ENCODE measurements at regions not wholly inside any gene's neighbourhood (a gene's known extent, or its start where the extent isn't known, plus 50 kb on each side); places are given as distances from the start of the nearest gene placed in this dataset.

GRCh38 chr5:173523388-173523787 lies 93.1 kb downstream of the BOD1 start:
- Histone ChIP-seq H3K4me1 (no peaks in the 10 kb centered on the region), H3K36me3 (no peaks in the 10 kb centered on the region), H3K4me3 (no peak overlapping the region), H3K9me3 (no peaks in the 10 kb centered on the region), H3K27ac (no peak overlapping the region), H3K27me3 (no peaks in the 10 kb centered on the region)
- TF ChIP-seq, protein P1, sequence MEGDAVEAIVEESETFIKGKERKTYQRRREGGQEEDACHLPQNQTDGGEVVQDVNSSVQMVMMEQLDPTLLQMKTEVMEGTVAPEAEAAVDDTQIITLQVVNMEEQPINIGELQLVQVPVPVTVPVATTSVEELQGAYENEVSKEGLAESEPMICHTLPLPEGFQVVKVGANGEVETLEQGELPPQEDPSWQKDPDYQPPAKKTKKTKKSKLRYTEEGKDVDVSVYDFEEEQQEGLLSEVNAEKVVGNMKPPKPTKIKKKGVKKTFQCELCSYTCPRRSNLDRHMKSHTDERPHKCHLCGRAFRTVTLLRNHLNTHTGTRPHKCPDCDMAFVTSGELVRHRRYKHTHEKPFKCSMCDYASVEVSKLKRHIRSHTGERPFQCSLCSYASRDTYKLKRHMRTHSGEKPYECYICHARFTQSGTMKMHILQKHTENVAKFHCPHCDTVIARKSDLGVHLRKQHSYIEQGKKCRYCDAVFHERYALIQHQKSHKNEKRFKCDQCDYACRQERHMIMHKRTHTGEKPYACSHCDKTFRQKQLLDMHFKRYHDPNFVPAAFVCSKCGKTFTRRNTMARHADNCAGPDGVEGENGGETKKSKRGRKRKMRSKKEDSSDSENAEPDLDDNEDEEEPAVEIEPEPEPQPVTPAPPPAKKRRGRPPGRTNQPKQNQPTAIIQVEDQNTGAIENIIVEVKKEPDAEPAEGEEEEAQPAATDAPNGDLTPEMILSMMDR (IDR thresholded peaks at IDR 0.05): no peak
- TF ChIP-seq POLR2A (IDR thresholded peaks at IDR 0.05): no peak
- DNase-seq: no peak

GRCh38 chr5:173522518-173522917 lies 93.9 kb downstream of the BOD1 start:
- no peak overlapping the region for H3K4me3 ChIP-seq
- no peaks in the 10 kb centered on the region for H3K36me3 ChIP-seq
- TF ChIP-seq, protein P1 (IDR thresholded peaks at IDR 0.05): no peak
- no peak for TF ChIP-seq POLR2A (IDR thresholded peaks at IDR 0.05)
- no peaks in the 10 kb centered on the region for H3K27me3 ChIP-seq
- H3K4me1 ChIP-seq: no peaks in the 10 kb centered on the region
- no peak for DNase-seq
- no peaks in the 10 kb centered on the region for H3K9me3 ChIP-seq
- no peak overlapping the region for H3K27ac ChIP-seq

DNA sequence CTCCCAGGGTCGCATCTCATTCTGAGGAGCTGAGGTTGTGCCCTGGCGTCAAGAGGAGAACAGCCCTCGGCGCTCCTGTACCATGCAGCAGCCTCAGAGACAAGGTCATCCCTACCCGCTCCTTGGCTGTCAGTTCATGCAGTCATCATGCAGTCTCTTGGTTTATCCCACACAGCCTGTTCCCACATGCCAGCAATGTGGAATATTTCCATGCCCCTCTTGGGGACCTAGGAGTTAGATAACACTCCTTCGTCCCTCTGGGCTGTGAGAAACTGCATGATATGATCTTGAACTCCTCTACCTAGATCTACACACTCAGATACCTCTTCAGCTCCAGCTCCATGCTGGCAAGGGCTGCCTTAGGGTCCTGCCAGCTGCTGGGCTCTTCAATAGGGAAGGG lies 97.6 kb downstream of the BOD1 start:
- no peak for DNase-seq
- H3K36me3 ChIP-seq: no peaks in the 10 kb centered on the region
- no peak for TF ChIP-seq POLR2A (IDR thresholded peaks at IDR 0.05)
- TF ChIP-seq, protein P1 (IDR thresholded peaks at IDR 0.05): no peak
- H3K27me3 ChIP-seq: no peaks in the 10 kb centered on the region
- H3K4me1 ChIP-seq: no peaks in the 10 kb centered on the region
- no peak overlapping the region for H3K27ac ChIP-seq
- H3K4me3 ChIP-seq: no peak overlapping the region
- H3K9me3 ChIP-seq: no peaks in the 10 kb centered on the region

DNA sequence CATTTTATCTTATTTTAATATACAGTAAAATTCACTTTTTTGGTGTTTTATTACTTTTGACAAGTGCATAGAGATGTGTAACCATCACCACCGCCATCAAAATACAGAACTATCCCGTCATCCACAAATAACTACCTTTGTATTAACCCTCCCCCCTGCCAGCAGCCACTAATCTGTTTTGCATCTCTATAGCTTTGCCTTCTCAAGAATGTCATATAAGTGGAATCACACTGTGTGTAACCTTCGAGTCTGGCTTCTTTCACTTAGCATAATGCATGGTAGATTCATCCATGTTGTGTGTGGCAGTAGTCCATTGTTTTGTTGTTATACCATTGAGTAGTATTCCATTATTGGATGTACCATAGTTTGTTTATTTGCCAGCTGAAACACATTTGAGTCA lies 98.8 kb downstream of the BOD1 start:
- Histone ChIP-seq H3K27ac (no peak overlapping the region), H3K4me1 (no peaks in the 10 kb centered on the region), H3K36me3 (no peaks in the 10 kb centered on the region), H3K9me3 (no peaks in the 10 kb centered on the region), H3K27me3 (no peaks in the 10 kb centered on the region), H3K4me3 (no peak overlapping the region)
- DNase-seq: no peak
- TF ChIP-seq, protein P1 (IDR thresholded peaks at IDR 0.05): no peak
- TF ChIP-seq POLR2A (IDR thresholded peaks at IDR 0.05): no peak

GRCh38 chr5:173515526-173515925 lies 100.9 kb downstream of the BOD1 start:
- DNase-seq: no peak
- Histone ChIP-seq H3K4me1 (no peaks in the 10 kb centered on the region), H3K4me3 (no peak overlapping the region), H3K9me3 (no peaks in the 10 kb centered on the region), H3K27me3 (no peaks in the 10 kb centered on the region), H3K27ac (no peak overlapping the region), H3K36me3 (no peaks in the 10 kb centered on the region)
- TF ChIP-seq, protein P1 (IDR thresholded peaks at IDR 0.05): no peak
- TF ChIP-seq POLR2A (IDR thresholded peaks at IDR 0.05): no peak

DNA sequence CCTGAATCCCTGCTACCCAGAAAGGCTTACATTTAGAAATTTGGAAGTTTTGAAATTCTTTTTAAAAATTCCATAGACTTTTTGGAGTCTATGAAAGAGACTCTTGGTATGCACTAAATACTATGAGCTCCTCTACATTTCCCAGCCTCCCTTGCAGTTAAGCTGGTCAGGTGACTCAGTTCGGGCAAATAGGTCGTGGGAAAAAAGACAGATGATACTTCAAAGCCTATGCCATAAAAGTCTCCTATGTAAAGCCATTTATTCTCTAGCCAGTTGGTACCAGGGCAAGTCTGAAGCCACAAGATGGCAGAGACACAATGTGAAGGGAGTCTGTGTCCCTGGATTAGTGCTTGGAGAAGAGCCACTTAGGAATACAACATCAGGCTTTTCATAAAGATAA lies 101.8 kb downstream of the BOD1 start:
- H3K36me3 ChIP-seq: no peaks in the 10 kb centered on the region
- H3K27me3 ChIP-seq: no peaks in the 10 kb centered on the region
- H3K4me1 ChIP-seq: no peaks in the 10 kb centered on the region
- DNase-seq: no peak
- no peak for TF ChIP-seq POLR2A (IDR thresholded peaks at IDR 0.05)
- TF ChIP-seq, protein P1 (IDR thresholded peaks at IDR 0.05): no peak
- no peak overlapping the region for H3K27ac ChIP-seq
- no peaks in the 10 kb centered on the region for H3K9me3 ChIP-seq
- H3K4me3 ChIP-seq: no peak overlapping the region
